ENCODE measurements at regions not wholly inside any gene's neighbourhood (a gene's known extent, or its start where the extent isn't known, plus 50 kb on each side); places are given as distances from the start of the nearest gene placed in this dataset.

DNA sequence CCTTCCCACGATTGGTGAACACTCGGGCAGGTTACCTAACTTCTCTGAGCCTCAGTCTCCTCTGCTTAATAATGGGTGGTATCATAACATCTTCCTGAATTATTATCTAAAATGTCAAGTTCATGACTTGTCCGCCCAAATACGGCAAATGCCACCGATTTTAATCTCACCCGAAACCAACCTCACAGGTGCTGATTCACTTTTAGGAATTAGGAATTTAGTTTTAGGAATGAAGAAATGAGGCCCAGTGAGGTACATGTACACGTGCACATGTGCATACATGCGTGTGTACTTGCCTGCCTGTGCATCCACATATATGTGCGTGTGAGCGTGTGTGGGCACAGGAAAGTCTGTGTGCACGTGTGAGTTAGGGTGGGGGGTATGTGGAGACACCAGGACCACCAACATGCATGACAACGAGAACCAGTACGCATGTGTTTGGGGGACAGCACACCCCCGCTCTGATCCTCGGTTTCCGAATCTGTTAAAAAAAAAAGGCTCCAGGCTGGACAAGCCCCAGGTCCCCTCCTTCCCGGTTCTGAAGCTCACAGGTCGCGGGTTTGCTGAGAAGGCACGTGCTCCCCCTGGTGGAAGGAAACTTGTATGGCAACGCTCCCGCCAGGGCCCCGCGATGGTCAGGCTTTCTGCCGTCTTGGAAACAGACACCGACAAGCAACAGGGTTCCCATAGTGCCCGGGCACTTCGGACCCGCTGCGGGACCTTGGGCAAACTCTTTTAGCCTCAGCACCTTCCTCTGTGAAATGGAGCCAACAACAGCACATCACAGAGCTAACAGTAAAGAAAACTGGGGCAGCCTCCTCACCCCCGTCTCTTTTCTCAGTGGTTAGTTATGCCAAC is 219.2 kb downstream of the RBFOX3 start:
- DNase-seq = peak; percentile 80 to 89 (median 86)
- Histone ChIP-seq H3K36me3 (ENCODE audit: control insufficient read depth in 2 of 3, insufficient read depth in 3 of 3, low read length in 3 of 3) (no peaks in the 10 kb centered on the region), H3K4me1 (ENCODE audit: control insufficient read depth in 2 of 3, insufficient read depth in 2 of 3, low read depth in 1 of 3, low read length in 3 of 3) (peaks cover 0 to 2% (median 0%) of the 10 kb centered on the region in 3 donors), H3K9me3 (ENCODE audit: control insufficient read depth in 2 of 3, insufficient read depth in 1 of 3, low read length in 3 of 3) (no peaks in the 10 kb centered on the region), H3K9ac (ENCODE audit: low read length in 3 of 3) (no peak overlapping the region), H3K4me3 (ENCODE audit: low read length in 3 of 3) (no peak overlapping the region), H3K27me3 (ENCODE audit: control insufficient read depth, insufficient read depth, low read length) (peaks cover 23% of the 10 kb centered on the region), H3K27ac (ENCODE audit: low read depth in 2 of 2, low read length in 2 of 2) (no peak overlapping the region)
- intact Hi-C loops (cut with DNase I) = loop anchor here (5.0 kb wide), 1 partner anchor 299 kb away; no protein-coding TSS in a partner anchor
- TF ChIP-seq, protein P1, sequence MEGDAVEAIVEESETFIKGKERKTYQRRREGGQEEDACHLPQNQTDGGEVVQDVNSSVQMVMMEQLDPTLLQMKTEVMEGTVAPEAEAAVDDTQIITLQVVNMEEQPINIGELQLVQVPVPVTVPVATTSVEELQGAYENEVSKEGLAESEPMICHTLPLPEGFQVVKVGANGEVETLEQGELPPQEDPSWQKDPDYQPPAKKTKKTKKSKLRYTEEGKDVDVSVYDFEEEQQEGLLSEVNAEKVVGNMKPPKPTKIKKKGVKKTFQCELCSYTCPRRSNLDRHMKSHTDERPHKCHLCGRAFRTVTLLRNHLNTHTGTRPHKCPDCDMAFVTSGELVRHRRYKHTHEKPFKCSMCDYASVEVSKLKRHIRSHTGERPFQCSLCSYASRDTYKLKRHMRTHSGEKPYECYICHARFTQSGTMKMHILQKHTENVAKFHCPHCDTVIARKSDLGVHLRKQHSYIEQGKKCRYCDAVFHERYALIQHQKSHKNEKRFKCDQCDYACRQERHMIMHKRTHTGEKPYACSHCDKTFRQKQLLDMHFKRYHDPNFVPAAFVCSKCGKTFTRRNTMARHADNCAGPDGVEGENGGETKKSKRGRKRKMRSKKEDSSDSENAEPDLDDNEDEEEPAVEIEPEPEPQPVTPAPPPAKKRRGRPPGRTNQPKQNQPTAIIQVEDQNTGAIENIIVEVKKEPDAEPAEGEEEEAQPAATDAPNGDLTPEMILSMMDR (IDR thresholded peaks at IDR 0.05; ENCODE audit: borderline replicate concordance, extremely low read depth, insufficient read depth) = peak; percentile 84
- FAIRE-seq = no peak

DNA sequence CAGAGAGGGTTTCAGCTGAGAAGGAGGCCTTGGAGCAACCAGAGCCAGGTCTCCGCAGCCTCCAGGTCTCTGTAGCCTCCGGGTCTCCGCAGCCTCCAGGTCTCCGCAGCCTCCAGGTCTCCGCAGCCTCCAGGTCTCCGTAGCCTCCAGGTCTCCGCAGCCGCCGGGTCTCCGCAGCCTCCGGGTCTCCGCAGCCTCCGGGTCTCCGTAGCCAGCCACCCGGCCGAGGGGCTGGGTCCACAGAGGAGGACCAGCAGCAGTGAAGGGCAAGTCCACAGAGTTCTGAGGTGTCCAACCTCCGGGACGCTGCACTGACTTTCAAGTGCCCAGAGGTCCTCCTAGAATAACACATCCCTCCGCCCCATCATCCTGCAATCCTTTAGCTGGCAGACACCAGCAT is 221.0 kb downstream of the RBFOX3 start:
- Histone ChIP-seq H3K27ac (ENCODE audit: low read depth in 2 of 2, low read length in 2 of 2) (no peak overlapping the region), H3K36me3 (ENCODE audit: control insufficient read depth in 2 of 3, insufficient read depth in 3 of 3, low read length in 3 of 3) (no peaks in the 10 kb centered on the region), H3K9me3 (ENCODE audit: control insufficient read depth in 2 of 3, insufficient read depth in 1 of 3, low read length in 3 of 3) (no peaks in the 10 kb centered on the region), H3K9ac (ENCODE audit: low read length in 3 of 3) (no peak overlapping the region), H3K4me1 (ENCODE audit: control insufficient read depth in 2 of 3, insufficient read depth in 2 of 3, low read depth in 1 of 3, low read length in 3 of 3) (peaks cover 0 to 2% (median 0%) of the 10 kb centered on the region in 3 donors), H3K4me3 (ENCODE audit: low read length in 3 of 3) (no peak overlapping the region), H3K27me3 (ENCODE audit: control insufficient read depth, insufficient read depth, low read length) (peaks cover 23% of the 10 kb centered on the region)
- TF ChIP-seq, protein P1 (IDR thresholded peaks at IDR 0.05; ENCODE audit: borderline replicate concordance, extremely low read depth, insufficient read depth) = no peak
- no peak for DNase-seq
- no peak for FAIRE-seq
- intact Hi-C loops (cut with DNase I) = loop anchor here (5.0 kb wide), 1 partner anchor 298 kb away; no protein-coding TSS in a partner anchor

DNA sequence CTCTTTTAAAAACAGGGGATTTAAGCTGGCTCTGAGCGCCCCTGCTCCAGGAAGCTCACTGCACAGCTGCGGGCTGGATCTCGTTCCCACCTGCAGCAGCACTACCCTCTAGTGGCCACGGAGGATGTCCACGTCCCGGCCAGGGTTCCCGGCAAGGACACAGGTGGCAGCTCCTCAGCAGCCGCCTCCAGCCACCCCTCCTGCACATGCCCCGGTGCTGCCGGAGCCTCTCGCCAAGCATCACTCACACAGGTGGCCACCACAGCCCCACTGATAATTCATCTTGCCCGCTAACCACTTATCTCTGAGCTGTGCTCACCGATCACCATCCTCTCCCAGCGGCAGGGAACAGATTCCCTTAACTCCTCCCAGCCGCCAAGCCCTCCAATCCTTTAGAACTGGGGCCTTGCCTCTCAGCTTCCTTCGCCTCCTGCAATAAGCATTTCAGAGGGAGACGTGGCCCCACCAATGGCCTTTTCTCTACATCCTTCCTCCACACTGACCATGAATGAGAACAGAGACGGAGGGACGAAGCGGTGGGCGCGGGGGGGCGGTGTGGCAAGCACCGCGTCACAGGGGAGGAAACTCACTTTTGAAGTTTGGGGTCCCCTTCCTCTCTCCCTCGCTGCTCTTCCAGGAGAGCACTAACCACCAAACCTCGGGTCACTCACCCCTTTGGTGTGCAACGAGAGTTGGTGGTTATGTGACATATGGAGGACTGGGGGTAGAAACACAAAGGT is 222.1 kb downstream of the RBFOX3 start:
- Histone ChIP-seq H3K27ac (ENCODE audit: low read depth in 2 of 2, low read length in 2 of 2) (no peak overlapping the region), H3K4me3 (ENCODE audit: low read length in 3 of 3) (no peak overlapping the region), H3K27me3 (ENCODE audit: control insufficient read depth, insufficient read depth, low read length) (peaks cover 23% of the 10 kb centered on the region), H3K9ac (ENCODE audit: low read length in 3 of 3) (no peak overlapping the region), H3K4me1 (ENCODE audit: control insufficient read depth in 2 of 3, insufficient read depth in 2 of 3, low read depth in 1 of 3, low read length in 3 of 3) (peaks cover 0 to 2% (median 0%) of the 10 kb centered on the region in 3 donors), H3K9me3 (ENCODE audit: control insufficient read depth in 2 of 3, insufficient read depth in 1 of 3, low read length in 3 of 3) (no peaks in the 10 kb centered on the region), H3K36me3 (ENCODE audit: control insufficient read depth in 2 of 3, insufficient read depth in 3 of 3, low read length in 3 of 3) (no peaks in the 10 kb centered on the region)
- DNase-seq = peak in 4 of 5 donors; percentile 76 to 83 (median 78)
- intact Hi-C loops (cut with DNase I) = no loop called here
- TF ChIP-seq, protein P1 (IDR thresholded peaks at IDR 0.05; ENCODE audit: borderline replicate concordance, extremely low read depth, insufficient read depth) = peak; percentile 53
- no peak for FAIRE-seq

Data from kidney (tissue), 13 donors.